Transverse colon (tissue), 4 donors: ENCODE measurements at regions not wholly inside any gene's neighbourhood (a gene's known extent, or its start where the extent isn't known, plus 50 kb on each side); places are given as distances from the start of the nearest gene placed in this dataset.

ENCODE experiments used
- DNase-seq: peaks from one replicate; pipeline ENCODE4 v3.0.0-alpha.2; 2019
- H3K27ac ChIP-seq, 4 donors: fragments of 200-600 bp; sonication (generic); 2 replicates each; pipeline ENCODE4 v1.5.1; 2016 to 2018; ENCODE audit warnings: inconsistent platforms in 4 of 4
- H3K27me3 ChIP-seq: fragments of 200-600 bp; sonication (generic); 2 replicates; pipeline ENCODE4 v1.5.1; 2017; ENCODE audit warnings: inconsistent platforms
- H3K36me3 ChIP-seq, 4 donors: fragments of 200-600 bp; sonication (generic); 2 replicates each; pipeline ENCODE4 v1.5.1; 2017 to 2019; ENCODE audit warnings: inconsistent platforms in 4 of 4
- H3K4me1 ChIP-seq, 4 donors: fragments of 200-600 bp; sonication (generic); 2 replicates each; pipeline ENCODE4 v1.5.1; 2017 to 2020; ENCODE audit warnings: inconsistent platforms in 4 of 4
- H3K4me3 ChIP-seq, 4 donors: fragments of 200-600 bp; sonication (generic); 1 replicate in 1 of 4; 2 replicates in 3 of 4; pipeline versions ENCODE4 v1.5.1 to v1.6.1; 2017 to 2019; ENCODE audit warnings: inconsistent platforms in 4 of 4
- H3K9me3 ChIP-seq, 2 donors: fragments of 200-600 bp; sonication (generic); 2 replicates each; pipeline ENCODE4 v1.5.1; 2017 to 2019; ENCODE audit warnings: inconsistent platforms in 2 of 2
- CTCF ChIP-seq, 5 experiments: fragments of 200-600 bp in 3 of 5; fragments of 450-650 bp in 2 of 5; sonication (generic) in 3 of 5; IDR thresholded peaks; 1 replicate in 2 of 5; 2 replicates in 3 of 5; pipeline ENCODE4 v1.5.1; 2016 to 2017; ENCODE audit warnings: antibody characterized with exemption in 5 of 5, inconsistent platforms in 3 of 5, mild to moderate bottlenecking in 2 of 5, moderate library complexity in 1 of 5
- EP300 ChIP-seq: sonication (generic); formaldehyde crosslinking; IDR thresholded peaks from one replicate; pipeline ENCODE4 v1.6.1; 2017; ENCODE audit warnings: antibody characterized with exemption, low read depth
- POLR2A ChIP-seq: fragments of 450-650 bp; IDR thresholded peaks from one replicate; pipeline ENCODE4 v1.6.1; 2016; ENCODE audit warnings: antibody characterized with exemption, mild to moderate bottlenecking, moderate library complexity
- POLR2AphosphoS5 ChIP-seq, 3 donors: sonication (generic); formaldehyde crosslinking; IDR thresholded peaks; one replicate each; pipeline ENCODE4 v1.6.1; 2016; ENCODE audit warnings: antibody characterized with exemption in 3 of 3
- WGBS, 2 donors: methylation state at CpG; one replicate each; pipeline ENCODE4 v1.1.5; 2018; ENCODE audit warnings: low coverage in 1 of 2; 5-methylcytosine and 5-hydroxymethylcytosine counted together
- in situ Hi-C, 4 donors: fragments of 200-750 bp; cut with MboI; loops; one replicate each; pipeline versions ENCODE4 v1.15.0 to v1.15.1; 2017; ENCODE audit warnings: low sequenced_read_pairs in 3 of 4, low pct_ligation_motif_present in 1 of 4, low pct_unique_long_range_greater_than_20kb in 1 of 4
- intact Hi-C: fragments of 100-400 bp; cut with DNase I; formaldehyde crosslinking; loops from one replicate; pipeline ENCODE4 v1.15.1; 2023; ENCODE audit warnings: low total_unique reads

- no peaks in the 10 kb centered on the region for H3K27me3 ChIP-seq
- in situ Hi-C loops = loop anchor here in 2 of 4 donors (25.0 kb wide), 1 partner anchor 365 kb away; no protein-coding TSS in a partner anchor
- no peak for TF ChIP-seq EP300
- TF ChIP-seq CTCF (IDR thresholded peaks at IDR 0.05) = no peak
- TF ChIP-seq POLR2A = no peak
- TF ChIP-seq POLR2AphosphoS5 (IDR thresholded peaks at IDR 0.05) = no peak
- no peak for DNase-seq
- H3K36me3 ChIP-seq = no peaks in the 10 kb centered on the region
- H3K9me3 ChIP-seq = no peaks in the 10 kb centered on the region
- H3K4me1 ChIP-seq = no peaks in the 10 kb centered on the region
- 80 to 83% methylated on average over 2 of the region's 2 CpGs for WGBS, 2 donors
- no peak overlapping the region for H3K4me3 ChIP-seq
- H3K27ac ChIP-seq = no peak overlapping the region
- intact Hi-C loops = no loop called here
These were observed 76.0 kb upstream of the DCBLD2 start for GRCh38 chr3:98977520-98977919.

DNA sequence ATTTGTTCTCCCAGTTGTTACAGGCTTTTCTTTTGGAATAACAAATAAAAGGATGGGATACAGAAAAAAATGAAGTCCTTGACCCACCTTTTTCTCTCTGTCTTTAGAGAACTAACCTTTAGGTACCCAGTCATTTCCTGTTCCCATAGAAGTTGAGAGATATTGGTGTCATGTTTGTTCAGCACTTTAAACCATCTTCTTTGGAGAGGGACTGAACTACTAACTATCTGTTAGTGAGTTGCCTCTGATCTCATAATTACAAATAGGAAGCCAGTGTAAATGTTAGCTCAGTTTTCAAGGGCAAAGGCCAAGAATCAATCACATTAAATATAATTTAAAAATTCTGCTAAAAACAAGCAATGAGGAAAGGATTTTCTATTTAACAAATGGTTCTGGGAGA, 72.9 kb upstream of the DCBLD2 start:
- no peak for DNase-seq
- Histone ChIP-seq H3K27me3 (no peaks in the 10 kb centered on the region), H3K4me1 (no peaks in the 10 kb centered on the region), H3K4me3 (no peak overlapping the region), H3K27ac (no peak overlapping the region), H3K9me3 (no peaks in the 10 kb centered on the region), H3K36me3 (no peaks in the 10 kb centered on the region)
- in situ Hi-C loops (no loop called here), intact Hi-C loops (no loop called here)
- TF ChIP-seq CTCF (IDR thresholded peaks at IDR 0.05) (no peak), EP300 (no peak), POLR2AphosphoS5 (IDR thresholded peaks at IDR 0.05) (no peak), POLR2A (no peak)

GRCh38 chr3:98972720-98973119, 71.2 kb upstream of the DCBLD2 start:
- H3K27me3 ChIP-seq = no peaks in the 10 kb centered on the region
- in situ Hi-C loops = no loop called here
- H3K4me3 ChIP-seq = no peak overlapping the region
- H3K9me3 ChIP-seq = no peaks in the 10 kb centered on the region
- intact Hi-C loops = no loop called here
- 63 to 66% methylated on average over 2 to 3 of the region's 3 CpGs for WGBS, 2 donors
- TF ChIP-seq EP300 (no peak), POLR2AphosphoS5 (IDR thresholded peaks at IDR 0.05) (no peak), POLR2A (no peak), CTCF (IDR thresholded peaks at IDR 0.05) (no peak)
- no peak for DNase-seq
- no peak overlapping the region for H3K27ac ChIP-seq
- H3K36me3 ChIP-seq = no peaks in the 10 kb centered on the region
- H3K4me1 ChIP-seq = no peaks in the 10 kb centered on the region

DNA sequence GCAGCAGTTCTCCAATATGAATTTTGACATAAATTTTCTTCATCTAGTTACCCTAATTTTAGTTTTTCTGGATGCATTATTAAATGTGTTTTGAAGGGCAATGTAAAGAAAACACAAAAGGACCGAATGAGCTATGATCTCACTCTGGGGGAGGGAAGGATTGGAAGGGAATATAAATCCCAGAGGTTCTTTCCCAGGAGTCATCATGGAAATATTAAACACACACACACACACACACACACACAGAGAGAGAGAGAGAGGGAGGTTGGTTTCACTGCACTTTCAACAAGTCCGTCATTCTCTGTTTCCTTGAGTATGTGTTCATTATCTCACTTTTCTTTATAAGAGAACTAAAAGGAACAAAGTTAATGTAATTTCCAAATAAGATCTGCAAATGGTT, 70.7 kb upstream of the DCBLD2 start:
- TF ChIP-seq CTCF (IDR thresholded peaks at IDR 0.05) (no peak), POLR2AphosphoS5 (IDR thresholded peaks at IDR 0.05) (no peak)
- no peaks in the 10 kb centered on the region for H3K4me1 ChIP-seq
- WGBS, 2 donors = 39 to 60% methylated on average over 2 of the region's 2 CpGs
- no peaks in the 10 kb centered on the region for H3K9me3 ChIP-seq
- no peaks in the 10 kb centered on the region for H3K36me3 ChIP-seq
- in situ Hi-C loops (no loop called here), intact Hi-C loops (no loop called here)
- H3K4me3 ChIP-seq = no peak overlapping the region
- H3K27me3 ChIP-seq = no peaks in the 10 kb centered on the region
- no peak overlapping the region for H3K27ac ChIP-seq
- no peak for DNase-seq
